22Rv1 (cell line): ENCODE measurements at regions not wholly inside any gene's neighbourhood (a gene's known extent, or its start where the extent isn't known, plus 50 kb on each side); places are given as distances from the start of the nearest gene placed in this dataset.

ENCODE experiments used
- ZFX ChIP-seq: fragments of 450-650 bp; IDR thresholded peaks from 2 replicates; pipeline ENCODE4 v1.6.1; 2017; ENCODE audit warnings: antibody characterized with exemption, borderline replicate concordance
- TF ChIP-seq, protein P1 (sequence below): fragments of 450-650 bp; IDR thresholded peaks from 2 replicates; pipeline ENCODE4 v1.5.1; 2017; ENCODE audit warnings: mild to moderate bottlenecking

- TF ChIP-seq, protein P1, sequence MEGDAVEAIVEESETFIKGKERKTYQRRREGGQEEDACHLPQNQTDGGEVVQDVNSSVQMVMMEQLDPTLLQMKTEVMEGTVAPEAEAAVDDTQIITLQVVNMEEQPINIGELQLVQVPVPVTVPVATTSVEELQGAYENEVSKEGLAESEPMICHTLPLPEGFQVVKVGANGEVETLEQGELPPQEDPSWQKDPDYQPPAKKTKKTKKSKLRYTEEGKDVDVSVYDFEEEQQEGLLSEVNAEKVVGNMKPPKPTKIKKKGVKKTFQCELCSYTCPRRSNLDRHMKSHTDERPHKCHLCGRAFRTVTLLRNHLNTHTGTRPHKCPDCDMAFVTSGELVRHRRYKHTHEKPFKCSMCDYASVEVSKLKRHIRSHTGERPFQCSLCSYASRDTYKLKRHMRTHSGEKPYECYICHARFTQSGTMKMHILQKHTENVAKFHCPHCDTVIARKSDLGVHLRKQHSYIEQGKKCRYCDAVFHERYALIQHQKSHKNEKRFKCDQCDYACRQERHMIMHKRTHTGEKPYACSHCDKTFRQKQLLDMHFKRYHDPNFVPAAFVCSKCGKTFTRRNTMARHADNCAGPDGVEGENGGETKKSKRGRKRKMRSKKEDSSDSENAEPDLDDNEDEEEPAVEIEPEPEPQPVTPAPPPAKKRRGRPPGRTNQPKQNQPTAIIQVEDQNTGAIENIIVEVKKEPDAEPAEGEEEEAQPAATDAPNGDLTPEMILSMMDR: no peak
- no peak for TF ChIP-seq ZFX
Observed at GRCh38 chr4:53695540-53696463, 104.5 kb upstream of the LNX1 start.
